HG03159 (cell line): ENCODE measurements at regions not wholly inside any gene's neighbourhood (a gene's known extent, or its start where the extent isn't known, plus 50 kb on each side); places are given as distances from the start of the nearest gene placed in this dataset.

ENCODE experiments used
- ATAC-seq: cut with Tn5 transposase; IDR thresholded peaks from one replicate; pipeline ENCODE4 v1.9.1; 2021; ENCODE audit warnings: mild to moderate bottlenecking, moderate library complexity; ENCODE audit not compliant: unreplicated experiment

DNA sequence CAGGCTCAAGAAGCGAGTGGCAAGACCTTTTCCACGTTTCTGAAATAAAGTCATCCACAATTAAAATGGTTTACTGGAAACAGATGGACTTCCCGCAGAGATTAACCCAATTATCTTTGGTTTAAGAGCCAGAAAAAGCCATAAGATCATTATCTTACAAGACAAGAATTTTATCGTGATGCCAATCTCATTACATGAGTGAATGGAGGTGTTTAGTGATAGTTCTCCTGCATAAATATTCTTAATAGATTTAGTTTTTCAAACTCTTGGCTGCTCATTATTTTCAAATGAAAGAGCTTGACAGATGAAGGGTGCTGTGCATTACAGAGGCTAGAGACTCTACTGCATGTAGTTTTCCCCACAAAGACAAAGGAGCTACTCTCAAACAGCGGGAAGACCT lies 1028.4 kb upstream of the PIK3C3 start:
- no peak for ATAC-seq

DNA sequence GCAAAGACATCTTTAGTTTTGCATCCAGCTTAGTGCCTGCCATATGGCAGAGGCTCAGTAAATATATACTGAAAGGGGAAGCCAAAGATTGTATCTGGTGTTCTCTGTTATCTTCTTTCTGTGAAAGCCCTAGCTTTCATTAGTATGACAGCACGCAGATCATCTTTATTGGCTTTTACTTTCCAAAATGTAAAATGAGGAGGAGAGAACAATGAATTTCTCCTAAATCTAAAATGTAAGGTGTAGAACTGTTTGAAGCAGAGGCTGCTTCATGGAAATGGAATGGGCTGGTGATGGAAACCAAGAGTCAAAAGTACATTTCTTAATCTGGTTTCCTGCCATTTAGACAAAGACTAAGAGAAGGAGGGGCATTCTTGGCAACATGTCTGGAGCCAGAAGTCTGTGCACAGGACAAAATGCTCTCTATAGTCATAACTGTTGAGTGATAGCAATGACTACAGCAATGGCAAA lies 1029.9 kb upstream of the PIK3C3 start:
- no peak for ATAC-seq

DNA sequence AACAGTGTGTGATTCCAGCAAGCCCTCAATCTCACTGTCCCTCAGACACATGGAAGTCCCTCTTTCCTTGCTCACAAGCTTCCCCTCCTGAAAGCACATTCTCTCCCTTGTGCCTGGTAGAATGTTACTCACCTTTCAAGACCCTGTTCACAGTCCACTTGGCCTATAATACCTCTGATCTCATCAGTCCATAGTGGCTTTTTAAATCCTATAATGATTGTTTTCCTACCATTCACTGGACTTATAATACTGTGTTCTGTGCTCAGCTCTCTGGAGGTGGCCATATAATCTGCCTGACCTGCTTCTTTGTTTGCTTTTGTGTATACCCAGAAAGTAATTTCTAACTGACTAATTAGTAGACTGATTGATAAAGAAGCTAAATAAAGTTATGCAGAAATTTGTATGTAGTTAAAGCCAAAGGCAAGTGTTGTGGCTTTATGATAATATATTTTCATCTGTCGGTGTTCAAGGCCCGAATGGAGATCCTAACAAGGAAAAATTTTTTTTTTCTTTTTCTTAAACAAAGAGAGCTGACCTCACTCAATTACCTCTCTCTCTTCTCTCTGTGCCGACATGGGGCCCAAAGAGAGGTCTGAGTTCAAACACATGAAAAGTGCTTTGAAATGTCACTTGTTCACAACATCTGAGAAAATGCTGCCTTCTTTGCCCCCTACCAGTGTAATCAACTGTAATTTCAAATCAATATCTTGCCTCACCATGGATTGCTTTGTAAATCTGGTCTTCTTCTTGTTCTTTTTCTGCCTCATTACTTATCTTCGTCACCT lies 1033.0 kb upstream of the PIK3C3 start:
- ATAC-seq, result no peak

DNA sequence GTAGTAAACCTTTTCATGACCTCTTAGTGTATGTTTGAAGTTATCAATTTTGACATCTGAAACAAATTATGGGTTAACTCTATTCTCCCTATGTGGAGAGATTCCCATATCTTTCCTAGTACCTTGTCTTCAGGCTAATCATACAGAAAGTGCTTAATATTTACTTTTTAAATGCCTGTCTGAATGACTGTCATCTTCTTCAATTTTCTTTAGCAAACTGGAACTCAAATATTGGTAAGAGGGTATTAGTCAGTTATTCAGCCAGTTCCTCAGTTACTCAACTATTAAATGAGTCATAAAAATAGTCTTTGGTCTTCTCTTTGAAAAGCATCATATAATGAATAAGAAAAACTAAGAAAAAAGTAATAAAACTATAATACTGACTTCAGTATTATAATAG lies 1038.0 kb upstream of the PIK3C3 start:
- ATAC-seq, result no peak

DNA sequence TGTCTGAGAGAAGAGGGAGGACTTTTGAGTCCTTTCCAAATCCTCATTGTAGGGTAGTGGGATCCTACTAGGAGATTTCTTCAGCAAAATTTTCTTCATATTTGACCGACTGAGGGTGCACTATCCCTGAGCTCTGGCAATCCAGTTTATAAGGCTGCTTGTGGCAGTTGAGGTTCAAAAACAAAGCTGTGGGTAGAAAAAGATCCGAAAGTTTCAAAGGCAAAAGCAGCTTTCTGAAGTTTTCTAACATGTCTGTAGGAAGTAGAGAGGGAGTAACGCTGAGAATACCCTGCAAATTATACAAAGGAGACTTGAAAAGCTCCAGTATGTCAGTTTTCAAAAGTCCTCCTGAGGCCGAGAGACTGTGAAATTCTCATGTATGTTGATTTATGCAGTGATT lies 1039.3 kb upstream of the PIK3C3 start:
- ATAC-seq, result no peak

DNA sequence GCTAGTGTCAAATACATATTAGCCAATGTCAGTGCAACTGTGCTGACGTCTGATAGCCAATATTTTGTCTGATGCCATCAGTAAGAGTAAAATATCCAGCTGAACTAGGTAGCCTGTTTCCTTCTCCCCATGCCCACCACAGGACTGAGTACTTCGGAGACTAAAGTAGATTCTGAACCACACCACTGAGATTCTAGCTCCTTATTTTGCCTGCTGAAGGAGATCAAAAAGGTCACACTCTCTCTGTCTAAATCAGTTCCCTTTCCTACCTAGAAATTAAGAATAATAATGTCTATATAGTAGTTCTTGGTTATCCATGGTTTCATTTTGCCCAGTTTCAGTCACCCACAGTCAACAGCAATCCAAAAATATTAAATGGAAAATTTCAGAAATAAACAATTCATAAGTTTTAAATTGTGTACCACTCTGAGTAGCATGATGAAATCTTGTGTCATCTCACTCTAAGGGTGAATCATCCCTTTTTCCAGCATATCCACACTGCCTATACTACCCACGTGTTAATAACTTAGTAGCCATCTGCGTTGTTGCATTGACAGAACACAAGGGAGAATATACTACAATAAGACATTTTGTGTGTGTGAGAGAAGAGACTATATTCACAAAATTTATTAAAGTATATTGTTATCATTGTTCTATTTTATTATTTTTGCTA lies 1043.3 kb upstream of the PIK3C3 start:
- ATAC-seq, result no peak

DNA sequence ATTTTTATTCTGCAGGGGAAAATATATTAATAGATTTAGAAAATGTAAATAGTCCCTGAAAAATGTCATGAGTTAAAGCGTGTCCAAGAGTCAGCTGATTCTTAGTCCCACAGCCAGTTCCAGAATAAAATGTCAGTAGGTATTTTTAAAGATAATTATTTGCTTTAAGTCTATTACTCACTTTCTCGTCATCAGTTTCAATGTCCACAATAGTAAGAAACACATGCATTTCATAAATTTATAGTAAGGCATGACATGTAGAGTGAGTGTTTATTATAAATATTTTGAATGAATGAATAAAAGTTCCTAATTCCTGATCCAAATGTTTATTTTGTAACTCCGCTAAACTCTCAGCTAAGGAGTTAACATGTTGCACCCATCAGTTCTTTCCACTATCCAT lies 1044.0 kb upstream of the PIK3C3 start:
- ATAC-seq, result no peak

DNA sequence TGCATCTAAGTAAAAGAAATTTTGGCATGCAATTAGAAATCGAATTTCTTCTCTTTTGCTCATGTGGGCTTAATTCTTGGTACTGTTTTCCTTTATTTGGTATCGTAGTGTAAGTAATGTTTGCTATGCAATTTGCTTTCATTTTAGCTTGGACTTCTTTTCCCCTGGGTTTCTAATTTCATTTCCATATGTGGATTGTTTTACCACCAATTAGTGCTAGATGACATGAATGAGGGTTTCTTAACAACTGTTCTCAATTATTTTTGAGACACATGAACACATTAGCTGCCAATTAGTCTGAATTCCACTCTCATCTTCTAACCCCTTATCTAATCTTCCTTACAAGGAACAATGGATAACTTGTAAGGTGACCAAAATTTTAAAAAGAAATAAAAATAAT lies 1047.2 kb upstream of the PIK3C3 start:
- ATAC-seq, result no peak

DNA sequence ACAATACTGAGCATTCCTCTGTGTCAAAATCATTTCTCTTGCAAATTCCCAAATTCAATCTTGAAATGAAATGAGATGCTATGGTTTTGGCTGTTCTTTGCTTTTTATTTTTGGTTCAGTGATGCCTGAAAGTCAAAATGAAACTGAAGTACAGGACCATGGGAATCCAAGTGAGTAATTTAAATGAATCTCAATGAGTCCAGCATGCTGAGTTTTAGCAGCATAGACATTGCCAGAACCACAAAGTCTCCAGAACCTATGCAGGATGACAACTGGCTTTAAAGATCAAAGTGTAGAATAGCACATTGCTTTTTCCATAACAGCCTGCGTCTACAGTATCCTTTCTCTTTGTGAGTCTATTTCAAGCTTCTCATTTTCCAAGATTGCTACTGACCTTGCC lies 1050.7 kb upstream of the PIK3C3 start:
- ATAC-seq, result no peak

DNA sequence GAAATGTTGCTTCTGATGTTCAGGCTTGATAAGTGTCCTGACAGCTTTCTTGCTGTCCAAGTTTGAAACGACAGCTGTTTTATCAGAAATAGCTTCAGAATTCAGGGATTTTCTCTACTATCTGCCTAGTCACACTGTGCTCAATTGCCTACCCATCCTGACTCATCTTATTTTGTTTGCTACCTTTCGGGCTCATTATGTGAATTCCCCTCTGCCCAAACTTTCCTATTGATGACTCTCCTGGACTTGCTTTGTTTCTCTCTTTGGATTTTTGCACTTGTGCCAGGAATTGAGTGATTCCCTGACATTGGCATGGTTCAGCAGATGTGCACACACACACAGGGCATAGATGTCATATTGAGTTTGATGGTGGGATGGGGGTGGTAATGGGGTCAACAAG lies 1052.6 kb upstream of the PIK3C3 start:
- no peak for ATAC-seq

DNA sequence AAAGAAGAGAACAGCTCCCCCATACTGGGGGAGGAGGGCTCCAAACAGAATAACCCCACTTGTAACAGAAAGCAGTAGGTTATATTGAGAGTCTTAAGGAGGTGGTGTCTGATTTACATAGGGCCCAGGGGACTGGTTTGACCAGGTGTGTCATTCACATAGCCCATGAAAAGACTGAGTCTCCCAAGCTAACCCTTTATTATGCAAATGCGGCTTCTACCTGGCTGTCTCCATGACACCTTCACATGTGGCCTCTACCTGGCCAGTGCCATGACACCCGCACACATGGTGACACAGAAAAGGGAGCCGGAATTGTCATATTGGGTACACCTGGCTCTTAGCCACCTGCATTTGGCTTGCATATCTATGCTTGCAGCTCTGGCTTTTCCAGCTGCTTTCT lies 1057.2 kb upstream of the PIK3C3 start:
- no peak for ATAC-seq

DNA sequence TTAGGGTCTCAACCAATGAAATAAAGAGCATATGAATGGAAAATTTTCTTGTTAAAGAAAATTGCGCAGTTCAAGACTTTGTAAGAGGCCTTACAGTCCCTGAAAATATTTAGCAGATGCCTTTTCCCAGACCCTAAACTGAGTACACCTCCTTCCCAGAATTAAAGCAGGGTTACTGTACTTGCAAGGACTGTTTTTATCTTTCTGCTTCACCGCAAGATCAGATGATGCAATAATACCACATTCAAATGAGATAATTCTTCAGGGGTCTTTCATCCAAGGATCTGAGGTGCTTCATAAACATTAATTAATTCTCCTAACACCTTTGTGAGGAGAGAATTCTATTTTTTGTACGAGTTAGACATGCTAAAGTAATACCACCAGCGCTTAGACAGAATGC lies 1071.8 kb upstream of the PIK3C3 start:
- ATAC-seq, result no peak

DNA sequence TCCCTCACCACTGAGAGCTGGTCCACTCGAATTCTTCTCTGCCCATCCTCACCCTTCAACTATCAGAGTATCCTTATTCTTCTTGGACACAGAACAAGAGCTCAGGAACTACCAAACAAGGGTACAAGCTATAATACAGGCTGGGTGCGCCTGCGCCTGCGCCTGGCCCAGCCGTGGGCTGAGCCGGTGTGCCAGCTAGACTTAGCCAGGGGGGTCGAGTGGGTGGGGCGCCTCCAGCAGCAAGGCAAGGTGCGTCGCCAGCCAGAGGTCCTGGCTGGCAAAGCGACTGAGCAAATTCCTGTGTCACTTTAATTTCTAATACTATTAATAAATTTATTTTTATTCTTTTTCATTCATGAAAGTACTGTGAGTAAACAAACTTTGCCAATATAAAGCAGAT lies 1072.6 kb upstream of the PIK3C3 start:
- ATAC-seq, result no peak

DNA sequence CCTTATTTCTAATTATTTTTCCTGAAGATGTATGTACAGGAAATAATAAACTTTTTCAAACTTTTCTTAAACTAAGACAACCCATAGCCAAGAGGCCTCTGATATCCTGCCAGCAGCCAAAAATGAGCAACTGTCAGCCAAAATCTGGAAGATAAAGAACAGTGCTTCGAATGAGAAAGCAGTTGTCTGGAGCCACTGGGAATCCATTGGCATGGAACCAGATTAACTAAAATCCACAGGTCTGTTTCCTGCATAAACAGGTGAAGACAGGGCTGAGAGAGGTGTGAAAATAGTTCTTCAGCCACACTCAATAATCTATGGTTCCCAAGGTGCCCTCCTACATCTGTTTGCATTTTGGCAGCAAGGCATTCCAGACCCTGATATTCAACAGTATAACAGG lies 1076.7 kb upstream of the PIK3C3 start:
- ATAC-seq, result no peak

DNA sequence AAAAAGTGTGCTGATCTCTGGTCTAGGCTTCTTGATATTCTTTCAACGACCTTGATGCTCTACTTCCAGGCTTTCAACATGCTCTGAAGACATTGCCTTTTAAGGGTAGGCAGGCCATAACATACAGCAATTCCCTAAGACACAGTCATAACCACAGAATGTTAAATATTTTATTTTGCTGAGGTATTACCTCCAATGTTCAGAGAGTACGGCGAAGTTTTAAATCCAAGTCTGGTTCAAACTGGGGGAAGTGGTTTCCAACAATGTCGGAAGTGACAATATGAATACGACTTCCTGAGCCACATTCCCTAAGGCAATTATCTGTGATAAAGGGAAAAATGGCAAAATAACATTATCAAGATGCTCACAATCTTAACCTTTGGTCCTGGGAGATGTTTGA lies 1077.9 kb upstream of the PIK3C3 start:
- ATAC-seq, result no peak

DNA sequence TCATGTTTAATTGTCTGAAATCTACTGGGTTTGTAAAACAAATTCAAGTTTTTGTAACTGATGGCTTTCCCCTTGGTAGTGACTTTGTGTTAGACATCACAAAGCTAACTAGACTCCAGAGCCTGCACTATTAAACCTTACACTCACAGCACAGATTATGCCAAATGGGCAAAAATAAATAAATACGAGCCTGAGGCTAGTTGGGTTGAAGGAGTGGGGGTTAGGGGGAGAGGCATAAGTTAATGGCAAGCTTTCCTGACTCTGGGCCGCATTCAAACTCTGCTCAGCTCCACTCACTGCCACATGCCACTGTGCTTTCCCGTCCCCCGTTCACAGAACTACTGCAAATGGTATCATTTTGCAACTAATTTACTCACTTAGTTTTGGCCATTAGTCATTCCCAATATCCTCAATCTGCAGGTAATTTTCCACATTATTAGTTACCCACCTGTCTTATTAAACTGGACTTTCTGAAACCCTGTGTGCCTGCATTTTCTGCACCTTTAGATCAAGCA lies 1079.9 kb upstream of the PIK3C3 start:
- ATAC-seq, result no peak

DNA sequence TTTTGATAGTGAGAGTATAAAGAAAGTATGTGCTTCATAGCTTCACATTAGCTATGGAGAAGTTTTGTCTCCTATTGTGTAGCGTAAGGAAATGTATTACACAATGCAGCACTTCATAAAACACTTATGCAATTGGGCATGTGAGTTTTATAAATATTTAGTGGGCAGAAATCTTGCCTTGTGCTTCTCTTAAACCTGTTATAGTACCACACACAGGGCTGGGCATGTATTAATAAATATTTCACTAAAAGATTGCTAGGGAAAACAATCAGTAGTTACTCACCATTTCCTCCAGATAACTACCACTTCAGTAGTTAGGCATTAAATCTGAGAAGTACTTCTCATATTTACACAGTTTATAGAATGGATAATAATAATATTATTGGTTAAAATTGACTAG lies 1080.8 kb upstream of the PIK3C3 start:
- ATAC-seq, result no peak

DNA sequence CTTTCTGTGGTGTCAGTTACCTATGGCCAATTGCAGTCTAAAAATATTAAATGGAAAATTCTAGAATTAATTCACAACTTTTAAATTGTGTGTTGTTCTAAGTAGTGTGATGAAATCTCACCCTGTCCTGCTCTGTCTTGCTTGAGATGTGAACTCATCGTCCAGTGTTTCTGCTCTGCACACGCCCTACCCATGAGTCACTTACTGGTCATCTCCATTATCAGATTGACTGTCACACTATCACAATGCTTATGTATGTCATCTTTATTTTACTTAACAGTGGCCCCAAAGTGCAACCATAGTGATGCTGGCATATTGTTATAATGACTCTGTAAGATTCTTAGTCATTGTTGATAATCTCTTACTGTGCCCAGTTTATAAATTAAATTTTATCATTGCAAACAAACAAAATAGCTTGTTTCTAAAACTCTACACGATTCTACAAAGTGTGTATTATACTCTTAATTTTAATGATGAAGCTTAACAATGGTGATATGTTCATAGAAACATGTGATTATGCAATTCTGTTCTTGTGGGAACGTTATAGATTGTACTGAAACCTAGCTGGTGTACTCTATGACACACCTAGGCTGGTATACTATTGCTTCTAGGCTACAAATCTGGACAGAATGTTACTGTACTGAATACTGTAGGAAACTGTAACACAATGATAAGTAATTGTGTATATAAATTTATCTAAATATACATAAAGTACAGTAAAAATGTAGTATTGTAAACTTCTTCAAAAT lies 1086.8 kb upstream of the PIK3C3 start:
- no peak for ATAC-seq

DNA sequence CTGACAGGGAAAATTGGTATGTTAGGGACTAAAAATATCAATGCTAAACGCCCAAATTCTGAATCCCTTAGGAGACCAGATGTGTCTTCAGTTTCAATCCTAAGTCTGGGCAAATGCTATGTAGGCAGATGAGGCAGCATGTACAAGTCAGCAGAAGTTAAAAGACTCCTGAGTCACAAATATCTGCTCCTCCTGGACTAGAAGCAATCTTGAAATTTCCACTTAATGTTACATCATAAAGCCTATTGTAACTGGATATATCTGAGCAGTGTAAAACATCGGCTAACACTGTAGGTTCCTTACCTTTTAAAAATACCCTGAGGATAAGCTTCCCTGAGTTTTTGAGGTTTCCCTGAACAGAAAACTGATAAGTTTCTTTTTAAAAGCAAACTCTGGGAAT lies 1087.6 kb upstream of the PIK3C3 start:
- no peak for ATAC-seq

DNA sequence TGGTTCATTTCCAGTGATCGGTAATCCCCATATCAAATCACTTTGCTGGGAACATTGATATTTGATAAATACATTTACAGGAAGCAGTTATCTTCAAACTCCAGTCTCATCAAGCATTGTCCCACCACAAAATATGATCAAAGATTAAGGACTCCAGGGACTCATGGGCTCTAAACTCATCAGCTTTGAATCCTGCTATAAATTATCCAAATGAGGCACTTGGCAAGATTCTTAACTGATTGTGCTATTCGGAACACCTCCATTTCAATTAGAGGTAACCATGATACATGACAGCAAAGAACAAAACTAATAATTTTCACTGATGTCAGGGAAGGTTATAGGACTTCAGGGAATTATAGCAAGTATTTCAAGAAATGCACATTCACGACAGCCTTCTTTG lies 1088.1 kb upstream of the PIK3C3 start:
- no peak for ATAC-seq

DNA sequence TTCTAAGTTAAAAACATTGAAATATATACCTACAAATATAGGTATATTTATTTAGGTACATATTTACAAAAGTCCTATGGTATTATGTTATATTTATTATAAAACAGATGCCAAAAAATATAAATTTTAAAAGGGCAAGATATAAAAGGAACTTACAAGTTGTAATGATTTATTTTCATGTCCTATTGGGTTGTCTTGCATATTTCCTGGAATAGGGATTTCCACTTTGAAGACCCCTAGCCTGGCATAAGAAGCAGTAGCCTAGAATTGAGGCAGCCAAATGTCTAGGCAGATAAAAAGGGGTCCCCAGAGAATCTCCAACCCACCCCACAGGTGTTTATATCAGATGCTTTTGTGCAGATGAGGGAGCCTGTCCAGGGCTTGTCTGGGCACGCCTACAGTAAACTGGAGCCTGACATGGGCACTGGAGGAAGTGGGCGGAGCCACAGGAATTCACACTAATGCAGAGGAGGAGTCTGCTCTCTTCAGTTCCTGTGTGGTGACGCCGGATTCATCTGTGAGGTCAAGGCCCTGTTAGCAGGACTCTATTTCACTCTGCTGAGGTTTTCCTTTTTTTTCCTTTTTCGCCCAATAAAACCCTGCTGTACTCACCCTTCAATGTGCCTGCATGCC lies 1088.9 kb upstream of the PIK3C3 start:
- ATAC-seq, result no peak
